IMR-90 (cell line): ENCODE measurements at regions not wholly inside any gene's neighbourhood (a gene's known extent, or its start where the extent isn't known, plus 50 kb on each side); places are given as distances from the start of the nearest gene placed in this dataset.
A peak's percentile ranks its signal among the peaks of the same experiment; 100 is the strongest.

Source experiments
- ATAC-seq: fragments of 200-7000 bp; cut with Tn5 transposase; 2 replicates; pipeline ENCODE4 v1.9.1; 2020; ENCODE audit warnings: low read depth, mild to moderate bottlenecking, moderate library complexity
- BruUV-seq: library from RNA; stranded (reverse); fragments of 400-500 nt; replicated peaks from 2 replicates; lab custom pipeline; 2021; lab: Mats Ljungman, UMichigan
- CTCF ChIA-PET: fragments of 300-600 bp; formaldehyde crosslinking; extraction: SDS; loops from one replicate; lab custom pipeline; 2021; ENCODE audit warnings: antibody characterized with exemption; lab: Yijun Ruan, JAX
- POLR2A ChIA-PET: fragments of 300-600 bp; sonication (Branson Sonifier 250); formaldehyde crosslinking; loops from one replicate; lab custom pipeline; 2022; ENCODE audit warnings: antibody characterized with exemption; ENCODE audit not compliant: unreplicated experiment; lab: Charles Lee
- DNase-seq: peaks from one replicate; pipeline ENCODE4 v3.0.0; 2013
- H2AFZ ChIP-seq: replicated peaks from 2 replicates; pipeline ENCODE3; 2013; ENCODE audit warnings: low read length, mild to moderate bottlenecking; ENCODE audit not compliant: poor library complexity
- H2AK5ac ChIP-seq: 2 replicates; pipeline ENCODE4 v1.6.1; 2013; ENCODE audit warnings: low read depth, low read length, inconsistent platforms
- H2AK9ac ChIP-seq: replicated peaks from 2 replicates; pipeline ENCODE3; 2013; ENCODE audit warnings: mild to moderate bottlenecking, low read depth, low read length, moderate library complexity; ENCODE audit not compliant: poor library complexity
- H2BK120ac ChIP-seq: 2 replicates; pipeline ENCODE4 v1.6.1; 2013; ENCODE audit warnings: low read depth, low read length, inconsistent platforms
- H2BK15ac ChIP-seq: 3 replicates; pipeline ENCODE4 v1.6.1; 2013; ENCODE audit warnings: low read depth, low read length, inconsistent platforms
- H2BK20ac ChIP-seq: 2 replicates; pipeline ENCODE4 v1.6.1; 2013; ENCODE audit warnings: low read depth, mild to moderate bottlenecking, inconsistent platforms, low read length, moderate library complexity
- H2BK5ac ChIP-seq: 2 replicates; pipeline ENCODE4 v1.6.1; 2013; ENCODE audit warnings: mild to moderate bottlenecking, low read depth, low read length, inconsistent platforms; ENCODE audit not compliant: poor library complexity, severe bottlenecking
- H3K14ac ChIP-seq: replicated peaks from 2 replicates; pipeline ENCODE4 v1.6.1; 2013; ENCODE audit warnings: low read depth, low read length, inconsistent platforms
- H3K18ac ChIP-seq: 2 replicates; pipeline ENCODE4 v1.6.1; 2013; ENCODE audit warnings: low read depth, low read length, control low read depth
- H3K23ac ChIP-seq: 2 replicates; pipeline ENCODE4 v1.6.1; 2013; ENCODE audit warnings: low read depth, low read length, inconsistent platforms
- H3K27ac ChIP-seq: 2 replicates; pipeline ENCODE4 v1.5.1; 2013; ENCODE audit warnings: mild to moderate bottlenecking, control low read depth, low read length; ENCODE audit not compliant: insufficient read depth
- H3K27me3 ChIP-seq: 2 replicates; pipeline ENCODE4 v1.6.1; 2013; ENCODE audit warnings: low read length; ENCODE audit not compliant: control insufficient read depth, insufficient read depth
- H3K36me3 ChIP-seq: 2 replicates; pipeline ENCODE4 v1.6.1; 2013; ENCODE audit warnings: low read length, mixed read lengths; ENCODE audit not compliant: control insufficient read depth, insufficient read depth
- H3K4ac ChIP-seq: 2 replicates; pipeline ENCODE4 v1.6.1; 2013; ENCODE audit warnings: low read depth, low read length, inconsistent platforms
- H3K4me1 ChIP-seq: 2 replicates; pipeline ENCODE4 v1.6.1; 2013; ENCODE audit warnings: low read length, mixed read lengths; ENCODE audit not compliant: control insufficient read depth, insufficient read depth
- H3K4me2 ChIP-seq: 2 replicates; pipeline ENCODE4 v1.6.1; 2013; ENCODE audit warnings: low read depth, mild to moderate bottlenecking, control low read depth, low read length, moderate library complexity
- H3K4me3 ChIP-seq: 2 replicates; pipeline ENCODE4 v1.5.1; 2013; ENCODE audit warnings: low read depth, mild to moderate bottlenecking, control low read depth, low read length, moderate library complexity; ENCODE audit not compliant: insufficient read depth
- H3K56ac ChIP-seq: 2 replicates; pipeline ENCODE4 v1.6.1; 2013; ENCODE audit warnings: low read length, inconsistent platforms; ENCODE audit not compliant: insufficient read depth; ENCODE audit errors: extremely low read depth
- H3K79me1 ChIP-seq, 2 experiments: 2 replicates each; pipeline ENCODE4 v1.6.1; 2013; ENCODE audit warnings: low read length in 2 of 2, inconsistent platforms in 1 of 2, low read depth in 1 of 2
- H3K9ac ChIP-seq: 2 replicates; pipeline ENCODE4 v1.6.1; 2013; ENCODE audit warnings: low read depth, low read length, control low read depth
- H3K9me1 ChIP-seq: 2 replicates; pipeline ENCODE4 v1.6.1; 2013; ENCODE audit warnings: low read length, inconsistent platforms; ENCODE audit not compliant: insufficient read depth
- H3K9me3 ChIP-seq: 2 replicates; pipeline ENCODE4 v1.6.1; 2013; ENCODE audit warnings: low read length; ENCODE audit not compliant: control insufficient read depth, insufficient read depth
- H4K20me1 ChIP-seq: 2 replicates; pipeline ENCODE4 v1.6.1; 2013; ENCODE audit warnings: low read length, inconsistent platforms; ENCODE audit not compliant: insufficient read depth
- H4K5ac ChIP-seq: 2 replicates; pipeline ENCODE4 v1.6.1; 2013; ENCODE audit warnings: mild to moderate bottlenecking, low read depth, low read length, control low read depth
- H4K8ac ChIP-seq, 2 experiments: 2 replicates each; pipeline ENCODE4 v1.6.1; 2013; ENCODE audit warnings: low read depth in 2 of 2, low read length in 2 of 2, control low read depth in 1 of 2, inconsistent platforms in 1 of 2
- H4K91ac ChIP-seq: 2 replicates; pipeline ENCODE4 v1.6.1; 2013; ENCODE audit warnings: low read depth, low read length, inconsistent platforms; ENCODE audit not compliant: insufficient read depth
- BHLHE40 ChIP-seq: fragments of 150-350 bp; IDR thresholded peaks from 2 replicates; pipeline ENCODE4 v1.6.1; 2016; ENCODE audit warnings: mild to moderate bottlenecking, low read depth, low read length
- CEBPB ChIP-seq: IDR thresholded peaks from 2 replicates; pipeline ENCODE4 v1.6.1; 2012; ENCODE audit warnings: low read depth, low read length, improper control_type of control experiment
- CHD1 ChIP-seq: IDR thresholded peaks from 2 replicates; pipeline ENCODE4 v1.6.1; 2012; ENCODE audit warnings: low read depth, low read length, improper control_type of control experiment
- ELK1 ChIP-seq: fragments of 150-350 bp; IDR thresholded peaks from 2 replicates; pipeline ENCODE4 v1.6.1; 2016; ENCODE audit warnings: low read depth, mild to moderate bottlenecking, low read length, moderate library complexity, borderline replicate concordance
- FOS ChIP-seq: fragments of 150-350 bp; IDR thresholded peaks from 2 replicates; pipeline ENCODE4 v1.6.1; 2016; ENCODE audit warnings: low read depth, low read length
- MAFK ChIP-seq: IDR thresholded peaks from 2 replicates; pipeline ENCODE4 v1.6.1; 2012; ENCODE audit warnings: low read depth, low read length, improper control_type of control experiment
- NFE2L2 ChIP-seq: fragments of 150-350 bp; IDR thresholded peaks from 2 replicates; pipeline ENCODE4 v1.6.1; 2016; ENCODE audit warnings: low read depth, mild to moderate bottlenecking, low read length
- POLR2A ChIP-seq: IDR thresholded peaks from 2 replicates; pipeline ENCODE4 v1.6.1; 2012; ENCODE audit warnings: mild to moderate bottlenecking, low read depth, low read length
- RAD21 ChIP-seq: IDR thresholded peaks from 2 replicates; pipeline ENCODE4 v1.6.1; 2012; ENCODE audit warnings: low read length, improper control_type of control experiment
- SMC3 ChIP-seq: fragments of 150-350 bp; IDR thresholded peaks from 2 replicates; pipeline ENCODE4 v1.6.1; 2016; ENCODE audit warnings: low read depth, mild to moderate bottlenecking, antibody characterized with exemption, low read length, moderate library complexity
- USF2 ChIP-seq: fragments of 150-350 bp; IDR thresholded peaks from 2 replicates; pipeline ENCODE4 v1.6.1; 2017; ENCODE audit warnings: mild to moderate bottlenecking, antibody characterized with exemption, low read length, low read depth
- WGBS, 2 experiments: methylation state at CpG; one replicate each; pipeline versions ENCODE4 v1.1.5 to v1.1.7; 2013; ENCODE audit warnings: missing lambda C conversion rate in 2 of 2; ENCODE audit not compliant: insufficient read length in 1 of 2; ENCODE audit errors: extremely low coverage in 2 of 2; 5-methylcytosine and 5-hydroxymethylcytosine counted together
- dilution Hi-C: fragments of 300-500 bp; cut with HindIII; formaldehyde crosslinking; loops from one replicate; pipeline ENCODE4 v1.14.3; 2018; ENCODE audit warnings: low sequenced_read_pairs; ENCODE audit not compliant: unreplicated experiment
- in situ Hi-C: fragments of 300-500 bp; cut with MboI; formaldehyde crosslinking; loops from 3 replicates; pipeline ENCODE4 v1.14.3; 2019; ENCODE audit warnings: low sequenced_read_pairs, inconsistent platforms, mixed read lengths
- intact Hi-C: fragments of 100-400 bp; cut with micrococcal nuclease; formaldehyde crosslinking; loops from 2 replicates; pipeline ENCODE4 v1.10.0; 2022

GRCh38 chr7:137146012-137146455 is 197.5 kb downstream of the PTN start:
- no peaks in the 10 kb centered on the region for H3K9me3 ChIP-seq
- no peaks in the 10 kb centered on the region for H4K20me1 ChIP-seq
- H3K9ac ChIP-seq, result no peak overlapping the region
- peaks cover 23% of the 10 kb centered on the region for H3K4me1 ChIP-seq
- H2AFZ ChIP-seq, result no peak overlapping the region
- no peak overlapping the region for H4K91ac ChIP-seq
- H3K27me3 ChIP-seq, result no peaks in the 10 kb centered on the region
- no CpG with 5 or more reads among the region's 1 CpG for WGBS, 2 experiments
- H3K27ac ChIP-seq, result no peak overlapping the region
- no peak overlapping the region for H2AK5ac ChIP-seq
- ChIA-PET POLR2A (interaction anchor here (0.5 kb wide), 1 partner anchor 15 kb away, joined by 3 read pairs; no protein-coding TSS in a partner anchor), CTCF (interaction anchor here (1.3 kb wide), 1 partner anchor 14 kb away, joined by 5 read pairs; no protein-coding TSS in a partner anchor)
- no peak overlapping the region for H3K4me3 ChIP-seq
- ATAC-seq, result peak; percentile 86
- no peak overlapping the region for H3K14ac ChIP-seq
- TF ChIP-seq ELK1, result no peak
- TF ChIP-seq BHLHE40, result 0 out of 2 replicates have a peak, but pooled peaks have one; percentile 15
- TF ChIP-seq NFE2L2, result no peak
- TF ChIP-seq RAD21, result peak; percentile 26; the same call in 1 of the 2 replicates
- no peak for TF ChIP-seq POLR2A
- peak; percentile 73 for TF ChIP-seq FOS
- no peak for TF ChIP-seq MAFK
- no peak for TF ChIP-seq USF2
- TF ChIP-seq CHD1, result no peak
- TF ChIP-seq CEBPB, result no peak
- no peak for TF ChIP-seq SMC3
- no peak overlapping the region for H3K23ac ChIP-seq
- dilution Hi-C loops (no loop called here), intact Hi-C loops (loop anchor here (1.0 to 5.0 kb wide), 7 partner anchors 34 to 279 kb away; partner anchors contain the start of gene CHRM2), in situ Hi-C loops (loop anchor here (10.0 to 25.0 kb wide), 2 partner anchors 271 to 841 kb away; no protein-coding TSS in a partner anchor)
- H3K9me1 ChIP-seq, result peaks cover 11% of the 10 kb centered on the region
- H2BK5ac ChIP-seq, result peak overlapping the region; percentile 99
- no peak overlapping the region; the same call in 1 of the 2 replicates for H3K18ac ChIP-seq
- H2BK15ac ChIP-seq, result no peak overlapping the region
- H4K8ac ChIP-seq, result no peak overlapping the region; a peak in 1 of 4 replicates
- H3K4ac ChIP-seq, result no peak overlapping the region; the same call in 1 of the 2 replicates
- peak overlapping the region; percentile 1; the same call in 1 of the 2 replicates for H2BK20ac ChIP-seq
- peaks cover 3 to 12% of the 10 kb centered on the region in 2 experiments; a peak in 2 of 4 replicates for H3K79me1 ChIP-seq
- BruUV-seq, result no TSS peak
- H3K36me3 ChIP-seq, result no peaks in the 10 kb centered on the region
- H2AK9ac ChIP-seq, result no peak overlapping the region
- peak overlapping the region; percentile 97 for H2BK120ac ChIP-seq
- DNase-seq, result peak; percentile 95
- no peak overlapping the region for H3K56ac ChIP-seq
- no peak overlapping the region for H4K5ac ChIP-seq
- peak overlapping the region; percentile 25; the same call in 1 of the 2 replicates for H3K4me2 ChIP-seq
